Natural killer cell treated with Interleukin-12 subunit alpha and Interleukin-12 subunit beta and Interleukin-15 and Interleukin-18, amount 100 ng/mL, for 72 hours (primary cell): ENCODE measurements at regions not wholly inside any gene's neighbourhood (a gene's known extent, or its start where the extent isn't known, plus 50 kb on each side); places are given as distances from the start of the nearest gene placed in this dataset.

Source experiments
- ATAC-seq, 2 donors: fragments of 150-1000 bp; cut with Tn5 transposase in 1 of 2; sonication (Bioruptor Pico), chemical (Tn5 transposase) in 1 of 2; 2 replicates each; pipeline ENCODE4 v1.10.0; 2021
- DNase-seq: peaks from one replicate; pipeline ENCODE4 v3.0.0; 2022; ENCODE audit warnings: low spot score
- H3K27ac Mint-ChIP-seq, 2 donors: 1 replicate in 1 of 2; 2 replicates in 1 of 2; pipeline ENCODE4 v1.8.0; 2022; ENCODE audit warnings: mixed read lengths in 2 of 2, mild to moderate bottlenecking in 1 of 2, moderate library complexity in 1 of 2
- H3K27me3 Mint-ChIP-seq, 2 donors: 1 replicate in 1 of 2; 2 replicates in 1 of 2; pipeline ENCODE4 v1.8.0; 2022; ENCODE audit warnings: mixed read lengths in 2 of 2
- H3K36me3 Mint-ChIP-seq: one replicate; pipeline ENCODE4 v1.8.0; 2022; ENCODE audit warnings: mixed read lengths
- H3K4me1 Mint-ChIP-seq, 2 donors: 1 replicate in 1 of 2; 2 replicates in 1 of 2; pipeline ENCODE4 v1.8.0; 2022; ENCODE audit warnings: low read depth in 2 of 2, mixed read lengths in 2 of 2, mild to moderate bottlenecking in 1 of 2
- H3K4me3 Mint-ChIP-seq: one replicate; pipeline ENCODE4 v1.8.0; 2022; ENCODE audit warnings: mixed read lengths
- H3K9me3 Mint-ChIP-seq: 2 replicates; pipeline ENCODE4 v1.8.0; 2022; ENCODE audit warnings: mixed read lengths

DNA sequence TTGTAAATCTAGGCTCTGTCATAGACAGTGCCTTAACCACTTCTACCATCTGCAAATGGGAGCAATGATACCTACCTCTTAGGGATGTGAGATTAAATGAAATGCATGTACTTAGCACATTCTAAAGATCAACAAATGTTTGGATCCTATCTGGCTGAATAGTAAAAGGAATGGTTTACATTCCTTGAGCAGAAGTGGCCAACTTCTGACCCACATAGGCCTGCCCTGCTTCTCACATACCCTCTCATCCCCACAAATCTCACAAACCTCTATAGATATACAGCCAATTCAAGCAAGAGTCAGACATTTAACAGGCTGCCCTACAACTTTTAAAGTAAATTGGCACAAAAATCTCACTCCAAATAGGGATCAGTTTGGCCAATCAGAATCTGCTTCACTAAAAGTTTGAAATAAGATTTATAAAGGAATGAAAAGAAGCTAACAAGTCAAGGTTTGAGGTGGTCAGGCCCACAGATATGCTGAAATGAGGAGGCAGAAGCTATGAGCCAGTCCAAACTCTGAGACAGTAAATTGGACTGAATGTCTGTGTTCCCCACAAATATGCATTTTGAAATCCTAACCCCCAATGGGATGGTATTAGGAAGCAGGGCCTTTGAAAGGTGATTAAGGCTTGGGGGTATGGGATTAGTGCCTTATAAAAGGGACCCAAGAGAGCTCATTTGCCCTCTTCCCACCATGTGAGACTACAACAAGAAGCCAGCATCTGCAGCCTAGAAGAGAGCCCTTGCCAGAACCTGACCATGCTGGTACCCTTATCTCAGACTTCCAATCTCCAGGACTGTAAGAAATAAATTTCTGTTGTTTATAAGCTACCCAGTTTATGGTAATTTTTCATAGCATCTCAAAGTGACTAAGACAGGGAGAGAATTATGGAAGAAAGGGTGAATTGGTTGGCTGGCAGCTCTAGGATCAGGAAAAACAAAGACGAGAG is 227.8 kb upstream of the RBMS1 start:
- H3K9me3 Mint-ChIP-seq = peaks cover 7% of the 10 kb centered on the region
- DNase-seq (no peak), ATAC-seq (no peak)
- peaks cover 10 to 43% of the 10 kb centered on the region in 2 donors for H3K27me3 Mint-ChIP-seq
- no peak overlapping the region for H3K4me3 Mint-ChIP-seq
- peaks cover 14% of the 10 kb centered on the region for H3K36me3 Mint-ChIP-seq
- no peak overlapping the region for H3K27ac Mint-ChIP-seq
- no peaks in the 10 kb centered on the region for H3K4me1 Mint-ChIP-seq

DNA sequence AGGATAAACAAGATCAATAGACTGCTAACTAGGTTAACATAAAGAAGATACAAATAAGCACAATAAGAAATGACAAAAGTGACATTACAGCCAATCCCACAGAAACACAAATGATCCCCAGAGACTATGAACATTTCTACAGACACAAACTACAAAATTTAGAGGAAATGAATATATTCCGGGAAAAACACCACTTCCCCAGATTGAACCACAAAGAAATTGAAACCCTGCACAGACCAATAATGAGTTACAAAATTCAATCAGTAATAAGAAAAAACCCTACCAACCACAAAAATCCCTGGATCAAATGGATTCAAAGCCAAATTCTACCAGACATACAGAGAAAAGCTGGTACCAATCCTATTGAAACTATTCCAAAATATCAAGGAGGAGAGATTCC is 232.4 kb upstream of the RBMS1 start:
- ATAC-seq = no peak

DNA sequence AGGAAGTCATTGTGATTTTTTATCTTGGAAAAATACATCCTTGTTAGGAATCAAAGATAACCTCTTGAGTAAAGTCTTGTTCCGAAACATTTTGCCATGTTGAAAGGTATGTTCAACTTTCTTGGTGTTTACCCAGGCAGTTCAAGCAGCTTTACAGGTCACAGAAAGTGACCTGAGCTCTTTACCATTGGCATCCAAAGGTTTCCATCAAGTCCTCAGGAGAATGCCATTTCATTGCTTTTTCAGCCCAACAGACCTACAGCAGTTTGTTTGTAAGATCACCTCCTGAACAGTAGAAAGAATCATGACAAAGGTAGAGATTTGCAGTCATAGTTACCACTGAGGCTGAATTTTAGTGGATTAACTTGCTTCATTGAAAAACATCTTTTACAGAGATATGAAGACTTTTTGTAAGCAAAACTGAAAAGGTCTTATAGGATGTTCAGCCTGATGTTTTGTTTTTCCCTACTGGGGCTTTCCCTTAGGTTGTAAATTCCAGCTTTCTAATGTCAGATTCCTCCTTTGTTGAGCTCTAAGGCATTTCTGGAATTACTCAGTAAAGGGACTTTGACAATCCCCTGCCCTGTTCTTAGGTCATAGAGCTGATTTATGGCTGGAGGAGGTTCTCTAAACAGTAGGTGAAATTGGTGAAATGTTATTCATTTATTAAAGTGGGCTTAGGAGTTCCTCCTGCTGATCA is 236.8 kb upstream of the RBMS1 start:
- H3K27me3 Mint-ChIP-seq = peaks cover 18 to 32% of the 10 kb centered on the region in 2 donors
- H3K4me3 Mint-ChIP-seq = no peak overlapping the region
- H3K4me1 Mint-ChIP-seq = no peaks in the 10 kb centered on the region
- ATAC-seq (no peak), DNase-seq (no peak)
- H3K27ac Mint-ChIP-seq = no peak overlapping the region
- H3K36me3 Mint-ChIP-seq = peaks cover 6% of the 10 kb centered on the region
- no peaks in the 10 kb centered on the region for H3K9me3 Mint-ChIP-seq

More for the DNA sequence above, 232.4 kb upstream of the RBMS1 start:
- DNase-seq = no peak
- Mint-ChIP-seq H3K9me3 (peaks cover 7% of the 10 kb centered on the region), H3K4me1 (no peaks in the 10 kb centered on the region), H3K36me3 (peaks cover 14% of the 10 kb centered on the region), H3K27ac (no peak overlapping the region), H3K27me3 (peaks cover 5 to 28% of the 10 kb centered on the region in 2 donors), H3K4me3 (no peak overlapping the region)

DNA sequence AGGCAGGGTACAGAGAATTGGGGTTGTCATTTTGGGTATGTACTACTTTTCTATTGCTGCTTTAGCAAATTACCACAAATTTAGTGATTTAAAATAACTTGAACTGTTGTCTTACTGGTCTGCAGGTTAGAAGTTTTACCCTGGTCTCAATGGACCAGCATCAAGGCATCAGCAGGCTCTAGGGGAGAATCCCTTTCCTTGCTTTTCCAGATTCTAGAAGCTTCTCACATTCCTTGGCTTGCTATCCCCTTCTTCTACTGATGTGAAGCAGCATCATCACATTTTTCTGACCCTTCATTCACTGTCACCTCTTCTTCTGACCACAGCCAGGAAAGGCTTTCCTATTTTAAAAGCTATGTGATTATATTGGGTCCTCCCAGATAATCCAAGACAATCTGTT is 237.8 kb upstream of the RBMS1 start:
- H3K9me3 Mint-ChIP-seq = no peaks in the 10 kb centered on the region
- H3K36me3 Mint-ChIP-seq = no peaks in the 10 kb centered on the region
- no peak for DNase-seq
- H3K27me3 Mint-ChIP-seq = peaks cover 20 to 22% of the 10 kb centered on the region in 2 donors
- no peak overlapping the region for H3K27ac Mint-ChIP-seq
- H3K4me1 Mint-ChIP-seq = no peaks in the 10 kb centered on the region
- no peak for ATAC-seq
- no peak overlapping the region for H3K4me3 Mint-ChIP-seq

DNA sequence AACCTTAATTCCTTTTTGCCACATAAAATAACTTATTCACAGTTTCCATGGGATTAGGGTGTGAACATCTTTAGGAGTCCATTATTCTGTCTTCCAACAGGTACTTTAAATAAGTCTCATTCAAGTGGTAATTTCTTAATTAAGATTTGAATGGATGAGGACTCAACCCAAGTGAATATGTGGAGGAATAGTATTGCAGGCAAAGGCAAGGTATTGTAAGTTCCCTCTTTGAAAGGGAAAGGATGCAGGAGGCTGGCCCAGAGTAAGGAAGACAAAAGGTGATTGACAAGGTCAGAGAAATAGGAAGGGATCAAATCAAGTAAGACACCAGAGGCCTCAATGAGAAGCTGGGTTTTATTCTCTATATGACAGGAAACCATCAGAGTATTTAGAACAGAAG is 238.2 kb upstream of the RBMS1 start:
- H3K27me3 Mint-ChIP-seq = peaks cover 20 to 21% of the 10 kb centered on the region in 2 donors
- H3K4me3 Mint-ChIP-seq = no peak overlapping the region
- H3K9me3 Mint-ChIP-seq = no peaks in the 10 kb centered on the region
- no peaks in the 10 kb centered on the region for H3K36me3 Mint-ChIP-seq
- ATAC-seq (no peak), DNase-seq (no peak)
- no peak overlapping the region for H3K27ac Mint-ChIP-seq
- no peaks in the 10 kb centered on the region for H3K4me1 Mint-ChIP-seq

DNA sequence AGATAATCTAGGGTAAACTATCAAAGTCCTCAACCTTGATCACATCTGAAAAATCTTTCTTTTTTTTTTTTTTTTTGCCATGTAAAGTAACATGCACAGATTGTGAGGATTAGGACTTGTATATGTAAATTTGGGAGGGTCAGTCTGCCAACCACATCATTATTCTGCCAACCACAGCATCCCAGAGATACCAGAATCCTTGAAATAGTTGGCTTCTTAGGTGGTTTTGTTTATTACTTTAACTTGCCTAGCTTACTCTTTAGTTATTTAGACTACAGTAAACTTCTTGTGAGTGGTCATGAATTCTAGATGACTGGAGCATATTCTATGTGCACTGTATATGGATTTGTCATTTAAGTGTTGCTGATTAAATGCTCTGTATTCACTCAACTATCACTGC is 242.1 kb upstream of the RBMS1 start:
- Mint-ChIP-seq H3K9me3 (no peaks in the 10 kb centered on the region), H3K4me3 (no peak overlapping the region), H3K4me1 (no peaks in the 10 kb centered on the region), H3K27me3 (peaks cover 18 to 23% of the 10 kb centered on the region in 2 donors), H3K27ac (no peak overlapping the region), H3K36me3 (no peaks in the 10 kb centered on the region)
- DNase-seq (no peak), ATAC-seq (no peak)

DNA sequence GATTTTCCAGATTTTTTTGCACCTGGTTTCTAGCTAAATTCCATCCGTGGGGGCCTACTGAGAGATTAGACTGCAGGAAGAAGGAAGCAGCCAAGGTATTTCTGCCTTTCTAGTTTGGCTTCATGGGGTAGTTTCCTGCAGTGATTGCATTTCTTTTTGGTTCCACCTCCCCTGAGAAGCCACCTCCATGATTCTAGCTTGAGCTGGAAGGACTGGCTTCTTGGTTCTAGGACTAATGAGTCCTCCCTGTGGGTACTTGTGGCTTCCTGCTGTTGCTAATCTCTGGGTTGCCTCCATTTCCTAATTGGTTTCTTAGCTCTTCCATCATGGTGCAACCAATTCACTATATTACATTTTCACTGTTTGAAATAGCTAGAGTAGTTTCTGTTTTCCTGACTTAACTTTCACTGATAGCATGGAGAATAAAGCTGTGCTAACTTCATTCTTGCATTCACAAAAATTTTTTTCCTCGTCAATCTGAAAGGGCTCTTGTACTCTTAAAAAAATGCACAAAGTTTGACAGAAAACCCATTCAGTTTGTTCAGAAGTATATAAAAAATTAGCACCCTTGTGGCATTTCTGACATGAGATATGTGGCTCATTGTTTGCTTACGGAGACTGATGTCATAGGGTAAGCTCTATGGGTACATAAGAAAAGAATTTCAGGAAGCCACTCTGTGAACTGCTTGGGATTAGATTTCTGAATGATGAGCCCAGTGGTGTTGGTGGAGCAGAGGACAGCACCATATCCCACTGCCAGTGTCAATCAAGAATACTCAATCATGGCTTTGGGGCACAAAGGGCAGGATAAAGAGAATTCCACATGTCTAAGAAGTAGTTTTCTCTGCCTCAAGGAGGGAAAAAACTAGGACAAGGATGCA is 242.8 kb upstream of the RBMS1 start:
- H3K4me1 Mint-ChIP-seq = no peaks in the 10 kb centered on the region
- DNase-seq (no peak), ATAC-seq (no peak)
- no peaks in the 10 kb centered on the region for H3K9me3 Mint-ChIP-seq
- H3K27ac Mint-ChIP-seq = no peak overlapping the region
- H3K27me3 Mint-ChIP-seq = peaks cover 18 to 28% of the 10 kb centered on the region in 2 donors
- H3K4me3 Mint-ChIP-seq = no peak overlapping the region
- no peaks in the 10 kb centered on the region for H3K36me3 Mint-ChIP-seq

DNA sequence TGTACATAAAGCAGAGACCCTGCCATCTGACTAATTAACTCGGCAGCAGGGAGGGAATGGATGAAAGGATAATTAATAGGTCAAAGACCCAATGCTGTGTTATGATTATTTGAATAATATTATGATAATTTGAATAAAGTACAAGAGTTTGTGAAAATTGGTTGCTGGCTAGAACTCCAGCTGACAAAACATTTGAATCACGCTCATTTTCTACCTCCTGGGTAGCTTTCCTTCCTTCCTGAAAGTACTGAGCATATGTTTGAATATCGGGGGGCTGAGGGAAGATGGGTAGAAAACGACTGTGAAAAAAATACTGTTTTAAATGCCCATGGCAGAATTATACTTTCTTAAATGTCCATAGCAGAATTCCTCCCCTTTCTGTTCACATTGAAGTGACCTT is 243.6 kb upstream of the RBMS1 start:
- no peak for ATAC-seq
- Mint-ChIP-seq H3K36me3 (no peaks in the 10 kb centered on the region), H3K4me3 (no peak overlapping the region), H3K9me3 (no peaks in the 10 kb centered on the region), H3K27ac (no peak overlapping the region), H3K27me3 (peaks cover 20 to 37% of the 10 kb centered on the region in 2 donors), H3K4me1 (no peaks in the 10 kb centered on the region)
- no peak for DNase-seq

DNA sequence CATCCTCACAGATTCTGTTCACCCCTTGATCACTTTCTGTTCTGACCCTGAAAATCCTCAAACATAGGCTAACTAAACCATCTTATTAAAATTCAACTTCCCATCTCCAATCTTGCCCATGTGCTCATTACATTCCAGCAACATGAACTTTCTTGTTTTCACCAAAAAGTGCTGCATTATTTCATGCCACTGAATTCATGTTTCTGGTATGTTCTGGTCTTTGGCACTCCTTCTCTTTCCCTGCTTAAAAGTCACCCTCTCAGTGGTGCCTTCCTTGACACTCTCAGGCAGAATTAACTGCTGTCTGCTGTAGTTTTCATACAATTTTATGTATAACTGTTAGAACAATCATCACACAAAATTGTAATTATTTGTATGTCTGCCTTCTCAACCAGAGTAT is 247.7 kb upstream of the RBMS1 start:
- H3K27ac Mint-ChIP-seq = no peak overlapping the region
- no peaks in the 10 kb centered on the region for H3K9me3 Mint-ChIP-seq
- peaks cover 17 to 33% of the 10 kb centered on the region in 2 donors for H3K27me3 Mint-ChIP-seq
- H3K4me1 Mint-ChIP-seq = no peaks in the 10 kb centered on the region
- H3K4me3 Mint-ChIP-seq = no peak overlapping the region
- ATAC-seq (no peak), DNase-seq (no peak)
- H3K36me3 Mint-ChIP-seq = no peaks in the 10 kb centered on the region

DNA sequence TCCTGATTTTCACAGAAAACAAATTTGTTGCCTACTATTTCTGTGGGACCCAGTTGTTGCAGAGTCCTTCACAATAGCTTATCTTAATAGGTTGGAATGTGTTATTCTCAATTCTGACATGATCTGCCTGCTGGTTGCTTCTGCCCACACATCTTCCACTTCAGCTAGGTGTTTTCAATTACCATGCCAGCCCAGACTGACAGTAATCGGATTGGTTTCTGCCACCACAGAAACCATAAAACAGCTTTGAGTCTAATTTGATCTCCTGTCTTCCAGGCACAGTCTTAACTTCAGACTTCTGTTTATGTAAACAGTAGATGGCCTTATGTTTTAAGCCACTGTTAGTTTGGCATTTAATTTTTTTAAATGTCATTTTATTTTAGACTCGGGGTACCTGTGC is 248.2 kb upstream of the RBMS1 start:
- Mint-ChIP-seq H3K27me3 (peaks cover 21 to 35% of the 10 kb centered on the region in 2 donors), H3K4me3 (no peak overlapping the region), H3K27ac (no peak overlapping the region), H3K4me1 (no peaks in the 10 kb centered on the region), H3K36me3 (no peaks in the 10 kb centered on the region), H3K9me3 (no peaks in the 10 kb centered on the region)
- no peak for ATAC-seq
- DNase-seq = no peak

DNA sequence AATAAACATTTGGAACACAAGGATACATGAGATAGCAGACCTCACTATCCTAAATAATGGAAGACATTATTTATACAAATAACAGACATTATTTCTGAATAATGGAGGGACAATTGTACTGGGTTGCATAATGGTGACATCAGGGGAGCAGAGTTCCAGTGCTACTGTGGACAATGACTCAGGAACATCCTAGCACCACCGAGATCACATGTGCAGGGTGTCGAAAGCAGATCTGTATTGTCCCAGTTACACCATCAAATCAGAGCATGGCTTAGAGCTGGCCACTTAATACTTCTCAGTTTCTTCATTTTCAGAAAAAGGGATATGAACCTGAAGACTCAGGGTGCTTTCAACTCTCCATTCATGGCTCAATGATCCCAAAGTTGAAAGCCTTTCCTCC is 249.1 kb upstream of the RBMS1 start:
- ATAC-seq (no peak), DNase-seq (no peak)
- Mint-ChIP-seq H3K4me3 (no peak overlapping the region), H3K9me3 (no peaks in the 10 kb centered on the region), H3K27me3 (peaks cover 22 to 36% of the 10 kb centered on the region in 2 donors), H3K36me3 (no peaks in the 10 kb centered on the region), H3K4me1 (no peaks in the 10 kb centered on the region), H3K27ac (no peak overlapping the region)

DNA sequence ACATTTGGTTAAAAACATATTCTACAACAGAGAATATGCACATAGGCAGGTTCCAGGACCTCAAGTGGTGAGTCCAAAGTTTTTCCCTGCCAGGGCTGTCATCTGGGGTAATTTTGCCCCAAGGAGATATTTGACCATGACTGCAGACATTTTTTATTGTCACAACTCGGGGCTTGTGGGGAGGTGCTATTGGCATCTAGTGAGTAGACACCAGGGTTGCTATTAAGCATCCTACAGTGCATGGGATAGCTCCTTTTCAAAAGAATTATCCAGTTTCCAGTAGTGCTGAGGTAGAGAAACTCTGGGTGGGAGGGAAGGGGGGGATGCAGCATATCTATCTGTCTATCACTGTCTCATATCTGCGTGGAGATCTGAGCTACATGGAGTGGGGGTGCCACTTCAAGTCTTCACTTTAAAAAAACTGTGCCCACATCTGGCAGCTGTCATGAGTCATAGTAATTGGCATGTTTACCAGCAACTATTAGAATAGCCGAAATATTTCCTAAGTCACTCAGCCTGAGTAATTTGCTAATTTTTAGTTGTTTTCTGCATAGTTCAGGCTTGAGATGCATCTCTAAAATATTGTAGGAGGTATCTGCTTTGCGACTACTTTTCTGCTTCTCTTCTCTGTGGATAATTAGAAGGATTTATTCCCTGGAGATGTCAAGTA is 254.0 kb upstream of the RBMS1 start:
- ATAC-seq (no peak), DNase-seq (no peak)
- Mint-ChIP-seq H3K27ac (no peak overlapping the region), H3K9me3 (no peaks in the 10 kb centered on the region), H3K36me3 (no peaks in the 10 kb centered on the region), H3K27me3 (peaks cover 28 to 43% of the 10 kb centered on the region in 2 donors), H3K4me1 (no peaks in the 10 kb centered on the region), H3K4me3 (no peak overlapping the region)

DNA sequence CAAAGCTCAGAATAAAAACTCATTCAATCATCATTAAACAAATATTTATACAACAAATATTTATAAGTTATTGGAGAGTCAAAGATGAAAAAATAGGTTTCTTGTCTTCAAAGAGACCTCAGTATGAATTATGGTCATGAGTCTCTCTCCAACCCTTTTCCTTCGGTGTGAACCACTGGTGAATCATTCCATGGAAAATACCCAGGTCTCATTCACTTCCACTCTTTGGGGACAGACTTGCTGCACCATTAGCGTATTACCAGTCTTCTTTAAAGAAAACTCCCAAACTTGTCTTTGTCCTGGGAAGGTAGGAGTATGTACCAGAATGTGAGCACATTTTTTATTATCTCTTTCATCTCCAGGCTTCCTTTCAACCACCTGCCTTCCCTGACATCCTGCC is 257.4 kb upstream of the RBMS1 start:
- ATAC-seq (no peak), DNase-seq (no peak)
- peaks cover 25 to 44% of the 10 kb centered on the region in 2 donors for H3K27me3 Mint-ChIP-seq
- H3K4me1 Mint-ChIP-seq = no peaks in the 10 kb centered on the region
- no peak overlapping the region for H3K27ac Mint-ChIP-seq
- H3K36me3 Mint-ChIP-seq = no peaks in the 10 kb centered on the region
- H3K9me3 Mint-ChIP-seq = no peaks in the 10 kb centered on the region
- H3K4me3 Mint-ChIP-seq = no peak overlapping the region
